Endothelial cell of hepatic sinusoid (primary cell): ENCODE measurements at regions not wholly inside any gene's neighbourhood (a gene's known extent, or its start where the extent isn't known, plus 50 kb on each side); places are given as distances from the start of the nearest gene placed in this dataset.

Experiments used
- in situ Hi-C: cut with HindIII; loops from 2 replicates; pipeline ENCODE4 v1.10.0; 2017; ENCODE audit warnings: low sequenced_read_pairs

GRCh38 chr11:15757048-15757698 lies 599.2 kb downstream of the SOX6 start:
- in situ Hi-C loops: no loop called here

- in situ Hi-C loops: no loop called here
Measured at GRCh38 chr11:15758857-15759465, 597.4 kb downstream of the SOX6 start.

- in situ Hi-C loops: no loop called here
Measured at GRCh38 chr11:15761235-15761634, 595.1 kb downstream of the SOX6 start.

GRCh38 chr11:15764326-15764725 lies 592.0 kb downstream of the SOX6 start:
- in situ Hi-C loops: no loop called here

- in situ Hi-C loops: no loop called here
Measured at GRCh38 chr11:15764948-15765347, 591.4 kb downstream of the SOX6 start.

GRCh38 chr11:15765530-15765929 lies 590.8 kb downstream of the SOX6 start:
- in situ Hi-C loops: no loop called here

GRCh38 chr11:15768321-15768720 lies 588.0 kb downstream of the SOX6 start:
- in situ Hi-C loops: no loop called here

- in situ Hi-C loops: no loop called here
Measured at GRCh38 chr11:15769203-15769602, 587.1 kb downstream of the SOX6 start.

- in situ Hi-C loops: no loop called here
Measured at GRCh38 chr11:15770798-15771414, 585.4 kb downstream of the SOX6 start.

- in situ Hi-C loops: no loop called here
Measured at GRCh38 chr11:15772547-15772946, 583.8 kb downstream of the SOX6 start.

- in situ Hi-C loops: no loop called here
Measured at GRCh38 chr11:15772981-15773380, 583.4 kb downstream of the SOX6 start.

- in situ Hi-C loops: no loop called here
Measured at GRCh38 chr11:15773476-15774387, 582.6 kb downstream of the SOX6 start.

- in situ Hi-C loops: no loop called here
Measured at GRCh38 chr11:15774388-15774939, 581.9 kb downstream of the SOX6 start.

- in situ Hi-C loops: no loop called here
Measured at GRCh38 chr11:15775015-15775541, 581.3 kb downstream of the SOX6 start.

- in situ Hi-C loops: no loop called here
Measured at GRCh38 chr11:15775797-15776196, 580.5 kb downstream of the SOX6 start.

- in situ Hi-C loops: no loop called here
Measured at GRCh38 chr11:15776366-15776765, 580.0 kb downstream of the SOX6 start.

GRCh38 chr11:15779518-15779917 lies 576.8 kb downstream of the SOX6 start:
- in situ Hi-C loops: no loop called here

- in situ Hi-C loops: no loop called here
Measured at GRCh38 chr11:15780382-15780781, 576.0 kb downstream of the SOX6 start.

- in situ Hi-C loops: no loop called here
Measured at GRCh38 chr11:15780837-15781236, 575.5 kb downstream of the SOX6 start.

GRCh38 chr11:15783619-15784018 lies 572.7 kb downstream of the SOX6 start:
- in situ Hi-C loops: no loop called here
